ENCODE measurements at regions not wholly inside any gene's neighbourhood (a gene's known extent, or its start where the extent isn't known, plus 50 kb on each side); places are given as distances from the start of the nearest gene placed in this dataset.

DNA sequence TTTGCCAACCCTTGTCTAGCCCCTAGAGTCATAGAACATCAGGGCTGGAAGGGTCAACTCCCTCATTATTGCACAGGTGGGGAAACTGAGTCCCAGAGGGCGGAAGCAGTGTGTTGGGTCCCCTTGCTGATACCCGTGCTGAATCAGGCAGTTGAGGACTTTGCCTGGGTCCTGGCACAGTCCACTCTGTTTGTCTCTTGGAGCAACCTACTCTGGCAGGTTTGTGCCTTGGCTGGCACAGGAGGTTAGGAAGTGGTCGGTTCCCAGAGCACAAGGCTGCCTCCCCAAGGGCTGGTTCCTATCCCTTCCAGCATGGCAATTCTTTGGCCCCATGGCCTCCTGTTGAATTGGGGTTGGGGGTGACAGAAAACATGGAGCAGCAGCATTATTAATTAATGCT is 94.5 kb upstream of the SHB start:
- H3K27me3 Mint-ChIP-seq (ENCODE audit: low read depth in 3 of 3) = peaks cover 0 to 9% (median 6%) of the 10 kb centered on the region in 3 donors
- Histone ChIP-seq H3K36me3 (replicated peaks in 1 of 2; ENCODE audit: control insufficient read depth in 1 of 2, insufficient read depth in 2 of 2, low read length in 2 of 2) (no peaks in the 10 kb centered on the region), H4K20me1 (ENCODE audit: insufficient read depth, low read length) (no peaks in the 10 kb centered on the region), H3K79me2 (ENCODE audit: insufficient read depth, low read length) (no peaks in the 10 kb centered on the region), H2AFZ (ENCODE audit: insufficient read depth, low read depth, low read length, poor library complexity, severe bottlenecking) (no peak overlapping the region), H3K4me2 (replicated peaks; ENCODE audit: extremely low read depth, low read length, poor library complexity, severe bottlenecking) (no peak overlapping the region), H3K27ac (ENCODE audit: low read depth in 1 of 2, low read length in 2 of 2) (no peak overlapping the region), H3K27me3 (ENCODE audit: control insufficient read depth in 2 of 2, insufficient read depth in 2 of 2, low read length in 2 of 2) (no peaks in the 10 kb centered on the region), H3K4me3 (replicated peaks in 1 of 3; ENCODE audit: low read depth in 2 of 3, low read length in 3 of 3) (no peak overlapping the region), H3K4me1 (ENCODE audit: control insufficient read depth in 1 of 2, insufficient read depth in 2 of 2, low read length in 2 of 2) (no peaks in the 10 kb centered on the region), H3K9ac (ENCODE audit: insufficient read depth, low read length, poor library complexity, severe bottlenecking) (no peak overlapping the region), H3K9me3 (replicated peaks in 1 of 2; ENCODE audit: control insufficient read depth in 1 of 2, insufficient read depth in 1 of 2, low read length in 2 of 2) (no peaks in the 10 kb centered on the region)
- no peak overlapping the region for H3K4me3 Mint-ChIP-seq
- TF ChIP-seq CTCF (IDR thresholded peaks at IDR 0.05) = no peak
- peaks cover 4% of the 10 kb centered on the region for H3K4me1 Mint-ChIP-seq
- peaks cover 0 to 1% (median 0%) of the 10 kb centered on the region in 7 donors for H3K9me3 Mint-ChIP-seq
- no peak for DNase-seq
- H3K27ac Mint-ChIP-seq = no peak overlapping the region
- WGBS (ENCODE audit: insufficient coverage) = 89% methylated on average over 1 of the region's 3 CpGs
- intact Hi-C loops (cut with micrococcal nuclease) = loop anchor here (5.0 kb wide), 1 partner anchor 251 kb away; no protein-coding TSS in a partner anchor
- H3K36me3 Mint-ChIP-seq = no peaks in the 10 kb centered on the region

GRCh38 chr9:38162332-38163211 is 93.5 kb upstream of the SHB start:
- no peaks in the 10 kb centered on the region for H3K9me3 Mint-ChIP-seq
- H3K27ac ChIP-seq (ENCODE audit: low read depth in 1 of 2, low read length in 2 of 2) = no peak overlapping the region

More at GRCh38 chr9:38162332-38163211, 93.5 kb upstream of the SHB start:
- H3K27me3 Mint-ChIP-seq (ENCODE audit: low read depth in 3 of 3) = peaks cover 0 to 9% (median 6%) of the 10 kb centered on the region in 3 donors
- no peak overlapping the region for H3K9ac ChIP-seq (ENCODE audit: insufficient read depth, low read length, poor library complexity, severe bottlenecking)
- no peaks in the 10 kb centered on the region for H3K27me3 ChIP-seq (ENCODE audit: control insufficient read depth in 2 of 2, insufficient read depth in 2 of 2, low read length in 2 of 2)
- no peaks in the 10 kb centered on the region for H3K4me1 Mint-ChIP-seq
- no peaks in the 10 kb centered on the region for H3K79me2 ChIP-seq (ENCODE audit: insufficient read depth, low read length)
- no peak overlapping the region for H3K4me3 Mint-ChIP-seq
- no CpG with 5 or more reads among the region's 11 CpGs for WGBS (ENCODE audit: insufficient coverage)
- H3K4me1 ChIP-seq (ENCODE audit: control insufficient read depth in 1 of 2, insufficient read depth in 2 of 2, low read length in 2 of 2) = no peaks in the 10 kb centered on the region
- H3K36me3 ChIP-seq (replicated peaks in 1 of 2; ENCODE audit: control insufficient read depth in 1 of 2, insufficient read depth in 2 of 2, low read length in 2 of 2) = no peaks in the 10 kb centered on the region
- H3K27ac Mint-ChIP-seq = no peak overlapping the region
- intact Hi-C loops (cut with micrococcal nuclease) = loop anchor here (5.0 kb wide), 1 partner anchor 250 kb away; no protein-coding TSS in a partner anchor
- TF ChIP-seq CTCF (IDR thresholded peaks at IDR 0.05) = no peak
- H3K9me3 ChIP-seq (replicated peaks in 1 of 2; ENCODE audit: control insufficient read depth in 1 of 2, insufficient read depth in 1 of 2, low read length in 2 of 2) = no peaks in the 10 kb centered on the region
- no peaks in the 10 kb centered on the region for H4K20me1 ChIP-seq (ENCODE audit: insufficient read depth, low read length)
- H3K36me3 Mint-ChIP-seq = no peaks in the 10 kb centered on the region
- no peak overlapping the region for H3K4me3 ChIP-seq (replicated peaks in 1 of 3; ENCODE audit: low read depth in 2 of 3, low read length in 3 of 3)
- H3K4me2 ChIP-seq (replicated peaks; ENCODE audit: extremely low read depth, low read length, poor library complexity, severe bottlenecking) = no peak overlapping the region
- no peak for DNase-seq
- no peak overlapping the region for H2AFZ ChIP-seq (ENCODE audit: insufficient read depth, low read depth, low read length, poor library complexity, severe bottlenecking)

Data from CD14-positive monocyte (primary cell).